Tibial nerve (tissue), 4 donors: ENCODE measurements at regions not wholly inside any gene's neighbourhood (a gene's known extent, or its start where the extent isn't known, plus 50 kb on each side); places are given as distances from the start of the nearest gene placed in this dataset.

Experiments
- DNase-seq, 2 donors: peaks; one replicate each; pipeline ENCODE4 v3.0.0-alpha.2; 2019; ENCODE audit warnings: low spot score in 2 of 2
- H3K27ac ChIP-seq, 4 donors: fragments of 200-600 bp; sonication (generic) in 3 of 4; one replicate each; pipeline ENCODE4 v1.5.1; 2017 to 2019; ENCODE audit warnings: mild to moderate bottlenecking in 1 of 4
- H3K27me3 ChIP-seq, 2 donors: fragments of 200-600 bp; sonication (generic) in 1 of 2; one replicate each; pipeline versions ENCODE4 v1.5.1 to v1.6.0; 2017 to 2019
- H3K36me3 ChIP-seq, 3 donors: fragments of 200-600 bp; sonication (generic); one replicate each; pipeline ENCODE4 v1.5.1; 2018 to 2019
- H3K4me1 ChIP-seq, 4 donors: fragments of 200-600 bp; sonication (generic) in 3 of 4; one replicate each; pipeline ENCODE4 v1.5.1; 2017 to 2019
- H3K4me3 ChIP-seq, 4 donors: fragments of 200-600 bp; sonication (generic) in 3 of 4; one replicate each; pipeline ENCODE4 v1.5.1; 2017 to 2019; ENCODE audit warnings: mild to moderate bottlenecking in 1 of 4, moderate library complexity in 1 of 4
- H3K9me3 ChIP-seq, 4 donors: fragments of 200-600 bp; sonication (generic) in 3 of 4; one replicate each; pipeline ENCODE4 v1.5.1; 2017 to 2019
- CTCF ChIP-seq, 5 experiments: fragments of 200-600 bp in 3 of 5; fragments of 450-650 bp in 2 of 5; sonication (generic) in 3 of 5; IDR thresholded peaks; one replicate each; pipeline ENCODE4 v1.5.1; 2016 to 2019; ENCODE audit warnings: antibody characterized with exemption in 5 of 5, mild to moderate bottlenecking in 3 of 5, moderate library complexity in 2 of 5
- EP300 ChIP-seq, 2 donors: sonication (generic); formaldehyde crosslinking; IDR thresholded peaks; one replicate each; pipeline ENCODE4 v1.6.1; 2017; ENCODE audit warnings: antibody characterized with exemption in 2 of 2, mild to moderate bottlenecking in 1 of 2
- POLR2A ChIP-seq, 2 donors: fragments of 450-650 bp; IDR thresholded peaks; one replicate each; pipeline ENCODE4 v1.6.1; 2017; ENCODE audit warnings: antibody characterized with exemption in 2 of 2, mild to moderate bottlenecking in 2 of 2, moderate library complexity in 2 of 2
- WGBS, 2 donors: methylation state at CpG; one replicate each; pipeline ENCODE4 v1.1.5; 2018; 5-methylcytosine and 5-hydroxymethylcytosine counted together

- WGBS, 2 donors, result 85 to 90% methylated on average over 4 of the region's 4 CpGs
- no peak overlapping the region for H3K4me3 ChIP-seq
Observed at GRCh38 chr12:90290980-90291975, 582.6 kb upstream of the ATP2B1 start.

GRCh38 chr12:90287585-90287984 is 578.9 kb upstream of the ATP2B1 start:
- Histone ChIP-seq H3K4me3 (no peak overlapping the region), H3K4me1 (peaks cover 0 to 8% (median 3%) of the 10 kb centered on the region in 4 donors), H3K27me3 (no peaks in the 10 kb centered on the region), H3K9me3 (peaks cover 0 to 8% (median 0%) of the 10 kb centered on the region in 4 donors), H3K27ac (no peak overlapping the region), H3K36me3 (no peaks in the 10 kb centered on the region)
- 89 to 98% methylated on average over 2 of the region's 2 CpGs for WGBS, 2 donors
- no peak for DNase-seq
- no peak for TF ChIP-seq CTCF (IDR thresholded peaks at IDR 0.05)
- no peak for TF ChIP-seq POLR2A (IDR thresholded peaks at IDR 0.05)
- no peak for TF ChIP-seq EP300 (IDR thresholded peaks at IDR 0.05)

More at GRCh38 chr12:90290980-90291975, 582.6 kb upstream of the ATP2B1 start:
- no peak for DNase-seq
- no peak overlapping the region for H3K27ac ChIP-seq
- H3K27me3 ChIP-seq, result no peaks in the 10 kb centered on the region
- H3K36me3 ChIP-seq, result no peaks in the 10 kb centered on the region
- H3K9me3 ChIP-seq, result peaks cover 0 to 8% (median 0%) of the 10 kb centered on the region in 4 donors
- no peak for TF ChIP-seq CTCF (IDR thresholded peaks at IDR 0.05)
- TF ChIP-seq EP300 (IDR thresholded peaks at IDR 0.05), result no peak
- no peak for TF ChIP-seq POLR2A (IDR thresholded peaks at IDR 0.05)
- peaks cover 0 to 8% (median 3%) of the 10 kb centered on the region in 4 donors for H3K4me1 ChIP-seq

- Histone ChIP-seq H3K4me1 (no peaks in the 10 kb centered on the region), H3K27me3 (no peaks in the 10 kb centered on the region), H3K4me3 (no peak overlapping the region), H3K27ac (no peak overlapping the region), H3K9me3 (peaks cover 0 to 13% (median 0%) of the 10 kb centered on the region in 4 donors), H3K36me3 (no peaks in the 10 kb centered on the region)
- 60 to 66% methylated on average over 1 of the region's 1 CpG for whole genome bisulfite sequencing, 2 donors
- TF ChIP-seq EP300 (IDR thresholded peaks at IDR 0.05) (no peak), POLR2A (IDR thresholded peaks at IDR 0.05) (no peak), CTCF (IDR thresholded peaks at IDR 0.05) (no peak)
- DNase-seq, result no peak
Observed at GRCh38 chr12:90281154-90281868, 572.7 kb upstream of the ATP2B1 start.

GRCh38 chr12:90280564-90281058 is 572.0 kb upstream of the ATP2B1 start:
- WGBS, 2 donors, result 39 to 60% methylated on average over 1 of the region's 1 CpG
- TF ChIP-seq CTCF (IDR thresholded peaks at IDR 0.05) (no peak), POLR2A (IDR thresholded peaks at IDR 0.05) (no peak), EP300 (IDR thresholded peaks at IDR 0.05) (no peak)

More at GRCh38 chr12:90280564-90281058, 572.0 kb upstream of the ATP2B1 start:
- H3K27ac ChIP-seq, result no peak overlapping the region
- H3K36me3 ChIP-seq, result no peaks in the 10 kb centered on the region
- peaks cover 0 to 13% (median 0%) of the 10 kb centered on the region in 4 donors for H3K9me3 ChIP-seq
- H3K27me3 ChIP-seq, result no peaks in the 10 kb centered on the region
- no peak for DNase-seq
- no peaks in the 10 kb centered on the region for H3K4me1 ChIP-seq
- H3K4me3 ChIP-seq, result no peak overlapping the region
